Endothelial cell of umbilical vein (primary cell): ENCODE measurements at regions not wholly inside any gene's neighbourhood (a gene's known extent, or its start where the extent isn't known, plus 50 kb on each side); places are given as distances from the start of the nearest gene placed in this dataset.

Experiments
- BruUV-seq: library from RNA; stranded (reverse); fragments of 400-500 nt; replicated peaks from 2 replicates; lab custom pipeline; 2021; lab: Mats Ljungman, UMichigan
- CTCF ChIA-PET: fragments of 300-600, 350-600 bp; sonication (Branson Sonifier 250); formaldehyde crosslinking; loops from one replicate; lab custom pipeline; 2021; ENCODE audit warnings: antibody characterized with exemption, inconsistent platforms; lab: Charles Lee
- POLR2A ChIA-PET: fragments of 300-600, 350-600 bp; sonication (Branson Sonifier 250); formaldehyde crosslinking; loops from one replicate; lab custom pipeline; 2021; ENCODE audit warnings: antibody characterized with exemption, inconsistent platforms; lab: Charles Lee
- DNase-seq: peaks from one replicate; pipeline ENCODE4 v3.0.0-alpha.2; 2011; ENCODE audit warnings: low read depth, low spot score
- FAIRE-seq: peaks from 2 replicates; lab custom pipeline; 2011; peaks lifted over from hg19 to GRCh38; lab: Jason Lieb, UNC
- H2AFZ ChIP-seq: 2 replicates; pipeline ENCODE4 v1.6.0; 2012; ENCODE audit warnings: low read depth, low read length, control low read depth, inconsistent platforms
- H3K27ac ChIP-seq: 2 replicates; pipeline ENCODE4 v1.5.1; 2011; ENCODE audit warnings: low read depth, mild to moderate bottlenecking, control low read depth, low read length, moderate library complexity; ENCODE audit not compliant: insufficient read depth
- H3K27me3 ChIP-seq, 2 experiments: 2 replicates each; pipeline versions ENCODE4 v1.6.0 to v1.6.1; 2011; ENCODE audit warnings: low read length in 2 of 2, mixed read lengths in 1 of 2; ENCODE audit not compliant: control insufficient read depth in 2 of 2, insufficient read depth in 2 of 2
- H3K36me3 ChIP-seq, 2 experiments: 2 replicates in 1 of 2; 3 replicates in 1 of 2; pipeline ENCODE4 v1.5.1; 2011; ENCODE audit warnings: low read length in 2 of 2, mild to moderate bottlenecking in 1 of 2, moderate library complexity in 1 of 2; ENCODE audit not compliant: control insufficient read depth in 2 of 2, insufficient read depth in 2 of 2; ENCODE audit errors: extremely low read depth in 1 of 2
- H3K4me1 ChIP-seq: 3 replicates; pipeline ENCODE4 v1.5.1; 2011; ENCODE audit warnings: mild to moderate bottlenecking, low read length; ENCODE audit not compliant: control insufficient read depth, insufficient read depth; ENCODE audit errors: extremely low read depth
- H3K4me2 ChIP-seq: 2 replicates; pipeline ENCODE4 v1.6.1; 2011; ENCODE audit warnings: low read length, control low read depth, mixed read lengths; ENCODE audit not compliant: insufficient read depth
- H3K4me3 ChIP-seq, 3 experiments: fragments of 200-600 bp in 1 of 3; sonication (generic), shearing (Covaris generic) in 1 of 3; replicated peaks in 1 of 3; 2 replicates each; pipeline ENCODE4 v1.5.1; 2011 to 2016; ENCODE audit warnings: control low read depth in 3 of 3, low read length in 3 of 3, mild to moderate bottlenecking in 2 of 3, inconsistent platforms in 1 of 3, low read depth in 1 of 3, moderate library complexity in 1 of 3; ENCODE audit not compliant: insufficient read depth in 1 of 3
- H3K79me2 ChIP-seq: 2 replicates; pipeline ENCODE4 v1.6.0; 2012; ENCODE audit warnings: low read length, inconsistent platforms; ENCODE audit not compliant: control insufficient read depth, insufficient read depth
- H3K9ac ChIP-seq: replicated peaks from 2 replicates; pipeline ENCODE3; 2011; ENCODE audit warnings: low read length, control low read depth; ENCODE audit not compliant: insufficient read depth; ENCODE audit errors: extremely low read depth
- H3K9me1 ChIP-seq: replicated peaks from 3 replicates; pipeline ENCODE4 v1.6.0; 2011; ENCODE audit warnings: mild to moderate bottlenecking, low read length; ENCODE audit not compliant: control insufficient read depth, insufficient read depth; ENCODE audit errors: extremely low read depth
- H3K9me3 ChIP-seq: replicated peaks from 2 replicates; pipeline ENCODE4 v1.5.1; 2012; ENCODE audit warnings: low read length, inconsistent platforms; ENCODE audit not compliant: control insufficient read depth, insufficient read depth
- H4K20me1 ChIP-seq: replicated peaks from 2 replicates; pipeline ENCODE3; 2011; ENCODE audit warnings: mild to moderate bottlenecking, low read length; ENCODE audit not compliant: control insufficient read depth, insufficient read depth; ENCODE audit errors: extremely low read depth
- EZH2 ChIP-seq: IDR thresholded peaks from 2 replicates; pipeline ENCODE4 v1.6.1; 2012; ENCODE audit warnings: borderline replicate concordance, low read depth, mild to moderate bottlenecking, moderate library complexity, low read length, inconsistent platforms; ENCODE audit not compliant: severe bottlenecking
- FOS ChIP-seq: IDR thresholded peaks from 2 replicates; pipeline ENCODE4 v1.6.1; 2011; ENCODE audit warnings: mild to moderate bottlenecking, low read length, moderate library complexity, borderline replicate concordance; ENCODE audit not compliant: insufficient read depth
- GATA2 ChIP-seq: IDR thresholded peaks from 2 replicates; pipeline ENCODE4 v1.7.0; 2011; ENCODE audit warnings: low read depth, mild to moderate bottlenecking, moderate library complexity, mixed read lengths, low read length; ENCODE audit not compliant: insufficient read length, insufficient read depth
- JUN ChIP-seq: IDR thresholded peaks from 2 replicates; pipeline ENCODE4 v1.6.1; 2011; ENCODE audit warnings: borderline replicate concordance, low read depth; ENCODE audit not compliant: insufficient read length, insufficient read depth
- MYC ChIP-seq: IDR thresholded peaks from one replicate; pipeline ENCODE4 v1.6.1; 2011; ENCODE audit warnings: mild to moderate bottlenecking, low read depth, low read length
- POLR2A ChIP-seq: IDR thresholded peaks from 2 replicates; pipeline ENCODE4 v1.6.1; 2012; ENCODE audit warnings: low read depth, mild to moderate bottlenecking, control low read depth, low read length
- POLR2AphosphoS5 ChIP-seq: IDR thresholded peaks from 2 replicates; pipeline ENCODE4 v1.6.1; 2012; ENCODE audit warnings: low read depth, mild to moderate bottlenecking, control low read depth, low read length, moderate library complexity; ENCODE audit not compliant: insufficient read depth
- dilution Hi-C: fragments of 300-500 bp; cut with MboI; formaldehyde crosslinking; loops from one replicate; pipeline ENCODE4 v1.15.0; 2019; ENCODE audit warnings: low sequenced_read_pairs; ENCODE audit not compliant: extremely low pct_ligation_motif_present
- intact Hi-C: fragments of 100-400 bp; cut with micrococcal nuclease; formaldehyde crosslinking; loops from one replicate; pipeline ENCODE4 v1.10.0; 2022
- TF ChIP-seq, protein P1 (sequence below): IDR thresholded peaks from 2 replicates; pipeline ENCODE4 v1.6.1; 2011; ENCODE audit not compliant: insufficient read depth, insufficient read length
- TF ChIP-seq, protein P2 (sequence below), 2 donors: IDR thresholded peaks; 1 replicate in 1 of 2; 2 replicates in 1 of 2; pipeline ENCODE4 v1.5.1; 2011; ENCODE audit warnings: low read length in 2 of 2, mild to moderate bottlenecking in 2 of 2, moderate library complexity in 2 of 2, control low read depth in 1 of 2, inconsistent platforms in 1 of 2, low read depth in 1 of 2; ENCODE audit not compliant: insufficient read depth in 1 of 2; ENCODE audit errors: extremely low read depth in 1 of 2

DNA sequence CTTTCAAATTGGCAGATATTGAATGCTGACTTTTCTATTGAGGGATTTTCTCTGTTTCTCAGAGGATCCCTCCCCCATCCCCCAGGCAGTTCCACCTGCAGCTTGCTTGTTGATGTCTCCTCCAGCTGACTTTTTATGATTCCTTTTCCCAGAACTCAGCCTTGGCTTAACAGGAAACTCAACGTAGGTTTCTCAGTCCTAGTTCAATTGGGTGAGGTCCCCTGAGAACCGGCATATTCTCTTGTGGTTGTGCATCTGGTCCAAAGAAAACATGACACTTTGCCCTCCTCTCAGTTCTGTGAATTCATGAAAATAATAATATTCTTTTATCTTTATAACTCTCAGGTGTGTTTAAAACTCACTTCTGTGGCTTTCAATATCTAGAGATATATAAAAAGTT is 1222.1 kb downstream of the OTOL1 start:
- Histone ChIP-seq H3K27me3 (no peaks in the 10 kb centered on the region), H4K20me1 (no peaks in the 10 kb centered on the region), H3K9me3 (peaks cover 2% of the 10 kb centered on the region), H3K36me3 (no peaks in the 10 kb centered on the region), H3K9me1 (no peaks in the 10 kb centered on the region), H3K4me1 (no peaks in the 10 kb centered on the region), H3K79me2 (no peaks in the 10 kb centered on the region), H3K9ac (no peak overlapping the region), H3K4me3 (no peak overlapping the region), H3K4me2 (no peak overlapping the region), H3K27ac (no peak overlapping the region), H2AFZ (no peak overlapping the region)
- ChIA-PET POLR2A (no interaction called here), CTCF (no interaction called here)
- TF ChIP-seq, protein P1, sequence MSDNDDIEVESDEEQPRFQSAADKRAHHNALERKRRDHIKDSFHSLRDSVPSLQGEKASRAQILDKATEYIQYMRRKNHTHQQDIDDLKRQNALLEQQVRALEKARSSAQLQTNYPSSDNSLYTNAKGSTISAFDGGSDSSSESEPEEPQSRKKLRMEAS = no peak
- TF ChIP-seq POLR2A (no peak), GATA2 (no peak), MYC (no peak), JUN (no peak), FOS (no peak), EZH2 (no peak), POLR2AphosphoS5 (no peak)
- TF ChIP-seq, protein P2, sequence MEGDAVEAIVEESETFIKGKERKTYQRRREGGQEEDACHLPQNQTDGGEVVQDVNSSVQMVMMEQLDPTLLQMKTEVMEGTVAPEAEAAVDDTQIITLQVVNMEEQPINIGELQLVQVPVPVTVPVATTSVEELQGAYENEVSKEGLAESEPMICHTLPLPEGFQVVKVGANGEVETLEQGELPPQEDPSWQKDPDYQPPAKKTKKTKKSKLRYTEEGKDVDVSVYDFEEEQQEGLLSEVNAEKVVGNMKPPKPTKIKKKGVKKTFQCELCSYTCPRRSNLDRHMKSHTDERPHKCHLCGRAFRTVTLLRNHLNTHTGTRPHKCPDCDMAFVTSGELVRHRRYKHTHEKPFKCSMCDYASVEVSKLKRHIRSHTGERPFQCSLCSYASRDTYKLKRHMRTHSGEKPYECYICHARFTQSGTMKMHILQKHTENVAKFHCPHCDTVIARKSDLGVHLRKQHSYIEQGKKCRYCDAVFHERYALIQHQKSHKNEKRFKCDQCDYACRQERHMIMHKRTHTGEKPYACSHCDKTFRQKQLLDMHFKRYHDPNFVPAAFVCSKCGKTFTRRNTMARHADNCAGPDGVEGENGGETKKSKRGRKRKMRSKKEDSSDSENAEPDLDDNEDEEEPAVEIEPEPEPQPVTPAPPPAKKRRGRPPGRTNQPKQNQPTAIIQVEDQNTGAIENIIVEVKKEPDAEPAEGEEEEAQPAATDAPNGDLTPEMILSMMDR (IDR thresholded peaks at IDR 0.05; ENCODE audit: extremely low read depth in 1 of 2, insufficient read depth in 1 of 2, low read depth in 1 of 2, low read length in 2 of 2) = no peak
- dilution Hi-C loops = no loop called here
- FAIRE-seq (no peak), DNase-seq (no peak)
- no TSS peak for BruUV-seq
- intact Hi-C loops = no loop called here
